HEK293T (cell line): ENCODE measurements at regions not wholly inside any gene's neighbourhood (a gene's known extent, or its start where the extent isn't known, plus 50 kb on each side); places are given as distances from the start of the nearest gene placed in this dataset.

Experiments used
- CTCF ChIA-PET: fragments of 350-600 bp; formaldehyde crosslinking; extraction: SDS; loops from one replicate; lab custom pipeline; 2021; ENCODE audit warnings: antibody characterized with exemption, inconsistent platforms; lab: Yijun Ruan, JAX
- POLR2A ChIA-PET: fragments of 350-600 bp; formaldehyde crosslinking; extraction: SDS; loops from one replicate; lab custom pipeline; 2020; ENCODE audit warnings: antibody characterized with exemption, inconsistent platforms; lab: Yijun Ruan, JAX
- DNase-seq: peaks from one replicate; pipeline ENCODE4 v3.0.0; 2012; ENCODE audit warnings: mixed read lengths; ENCODE audit errors: extremely low spot score
- ARNT ChIP-seq: fragments of 450-650 bp; IDR thresholded peaks from 2 replicates; pipeline ENCODE4 v1.6.1; 2017; ENCODE audit warnings: mild to moderate bottlenecking
- BHLHE40 ChIP-seq: fragments of 450-650 bp; IDR thresholded peaks from 2 replicates; pipeline ENCODE4 v1.6.1; 2016; ENCODE audit warnings: mild to moderate bottlenecking, moderate library complexity, borderline replicate concordance
- CTBP1 ChIP-seq: fragments of 450-650 bp; IDR thresholded peaks from 2 replicates; pipeline ENCODE4 v1.6.1; 2016; ENCODE audit warnings: borderline replicate concordance
- ELF4 ChIP-seq: fragments of 450-650 bp; IDR thresholded peaks from 2 replicates; pipeline ENCODE4 v1.6.1; 2017; ENCODE audit warnings: antibody characterized with exemption
- FOXA1 ChIP-seq: fragments of 450-650 bp; IDR thresholded peaks from 2 replicates; pipeline ENCODE4 v1.6.1; 2016; ENCODE audit warnings: mild to moderate bottlenecking
- FOXK2 ChIP-seq: fragments of 450-650 bp; IDR thresholded peaks from 2 replicates; pipeline ENCODE4 v1.6.1; 2016; ENCODE audit warnings: mild to moderate bottlenecking
- FOXM1 ChIP-seq: fragments of 450-650 bp; IDR thresholded peaks from 2 replicates; pipeline ENCODE4 v1.6.1; 2017; ENCODE audit warnings: mild to moderate bottlenecking, borderline replicate concordance
- HDGF ChIP-seq: fragments of 450-650 bp; IDR thresholded peaks from 2 replicates; pipeline ENCODE4 v1.6.1; 2017; ENCODE audit warnings: antibody characterized with exemption, borderline replicate concordance
- L3MBTL2 ChIP-seq: fragments of 450-650 bp; conservative IDR thresholded peaks from 2 replicates; pipeline ENCODE4 v1.6.1; 2016; ENCODE audit warnings: mild to moderate bottlenecking
- LEF1 ChIP-seq: fragments of 450-650 bp; IDR thresholded peaks from 2 replicates; pipeline ENCODE4 v1.6.1; 2017; ENCODE audit warnings: mild to moderate bottlenecking, borderline replicate concordance
- NFRKB ChIP-seq: fragments of 450-650 bp; IDR thresholded peaks from 2 replicates; pipeline ENCODE4 v1.6.1; 2016; ENCODE audit warnings: mild to moderate bottlenecking, moderate library complexity
- SP1 ChIP-seq: fragments of 450-650 bp; IDR thresholded peaks from 2 replicates; pipeline ENCODE4 v1.6.1; 2017
- SUZ12 ChIP-seq: fragments of 450-650 bp; IDR thresholded peaks from 2 replicates; pipeline ENCODE4 v1.6.1; 2016; ENCODE audit warnings: mild to moderate bottlenecking
- TARDBP ChIP-seq: fragments of 450-650 bp; IDR thresholded peaks from 2 replicates; pipeline ENCODE4 v1.6.1; 2016
- ZNF384 ChIP-seq: fragments of 450-650 bp; IDR thresholded peaks from 2 replicates; pipeline ENCODE4 v1.6.1; 2016
- TF ChIP-seq, protein P1 (sequence below): fragments of 450-650 bp; IDR thresholded peaks from 2 replicates; pipeline ENCODE4 v1.6.1; 2016

DNA sequence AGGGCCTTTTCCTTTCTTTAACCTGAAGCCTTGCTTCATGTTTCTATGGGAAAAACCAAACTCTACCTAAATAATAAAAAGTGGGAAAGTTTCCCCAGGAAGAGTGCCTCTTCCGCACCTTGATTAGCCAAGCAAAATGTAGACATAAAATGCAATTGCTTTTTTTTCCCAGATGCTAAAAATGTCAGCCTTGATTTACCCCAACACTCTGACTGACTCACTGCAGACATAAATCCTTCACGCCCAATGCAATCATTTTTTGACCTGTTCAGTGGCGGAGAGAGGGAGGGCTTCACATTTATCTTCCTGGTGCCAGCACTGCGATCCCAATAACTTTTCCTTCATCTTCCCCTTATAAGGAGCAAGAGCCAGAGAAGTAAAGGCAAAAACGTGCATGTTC, 261.5 kb downstream of the SEC16B start:
- CTCF ChIA-PET, result no interaction called here
- POLR2A ChIA-PET, result no interaction called here
- no peak for DNase-seq
- TF ChIP-seq LEF1 (no peak), BHLHE40 (no peak), FOXM1 (no peak), FOXK2 (no peak), L3MBTL2 (no peak), HDGF (no peak), ARNT (no peak), SP1 (no peak), FOXA1 (no peak), TARDBP (no peak), NFRKB (no peak), SUZ12 (no peak), ZNF384 (no peak), CTBP1 (no peak), ELF4 (no peak)
- TF ChIP-seq, protein P1, sequence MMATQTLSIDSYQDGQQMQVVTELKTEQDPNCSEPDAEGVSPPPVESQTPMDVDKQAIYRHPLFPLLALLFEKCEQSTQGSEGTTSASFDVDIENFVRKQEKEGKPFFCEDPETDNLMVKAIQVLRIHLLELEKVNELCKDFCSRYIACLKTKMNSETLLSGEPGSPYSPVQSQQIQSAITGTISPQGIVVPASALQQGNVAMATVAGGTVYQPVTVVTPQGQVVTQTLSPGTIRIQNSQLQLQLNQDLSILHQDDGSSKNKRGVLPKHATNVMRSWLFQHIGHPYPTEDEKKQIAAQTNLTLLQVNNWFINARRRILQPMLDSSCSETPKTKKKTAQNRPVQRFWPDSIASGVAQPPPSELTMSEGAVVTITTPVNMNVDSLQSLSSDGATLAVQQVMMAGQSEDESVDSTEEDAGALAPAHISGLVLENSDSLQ, result no peak

DNA sequence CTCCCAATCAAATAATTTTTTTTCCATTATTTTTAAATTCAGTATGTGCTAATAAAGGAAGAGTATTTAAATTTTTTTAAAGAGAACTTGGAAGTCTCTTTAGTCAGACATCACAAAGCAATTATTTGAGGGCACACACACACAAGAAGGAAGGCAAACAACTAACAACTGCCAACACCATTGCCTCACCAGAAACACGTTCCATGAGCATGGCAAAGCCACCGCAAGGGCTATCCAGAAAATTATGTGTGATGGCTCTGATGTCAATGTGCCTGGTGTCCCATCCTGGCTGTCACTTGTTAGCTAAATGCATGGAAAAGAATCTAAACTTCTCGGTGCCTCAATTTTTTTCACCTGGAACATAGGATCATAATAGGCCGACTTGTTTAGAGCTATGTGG, 262.9 kb downstream of the SEC16B start:
- DNase-seq, result no peak
- ChIA-PET POLR2A (no interaction called here), CTCF (no interaction called here)
- no peak for TF ChIP-seq ARNT
- TF ChIP-seq, protein P1, result no peak
- TF ChIP-seq FOXA1, result no peak
- TF ChIP-seq L3MBTL2, result no peak
- TF ChIP-seq BHLHE40, result no peak
- TF ChIP-seq LEF1, result no peak

GRCh38 chr1:177705839-177706238, 264.0 kb downstream of the SEC16B start:
- CTCF ChIA-PET, result no interaction called here
- no peak for DNase-seq
- POLR2A ChIA-PET, result no interaction called here
- TF ChIP-seq NFRKB (no peak), L3MBTL2 (no peak), ARNT (no peak), CTBP1 (no peak), HDGF (no peak), SUZ12 (no peak), BHLHE40 (no peak), TARDBP (no peak), ZNF384 (no peak), SP1 (no peak), FOXA1 (no peak), LEF1 (no peak), FOXK2 (no peak), FOXM1 (no peak), ELF4 (no peak)
- TF ChIP-seq, protein P1, result no peak

GRCh38 chr1:177703888-177704446, 265.9 kb downstream of the SEC16B start:
- TF ChIP-seq ELF4 (no peak), NFRKB (no peak)

GRCh38 chr1:177701654-177702353, 268.1 kb downstream of the SEC16B start:
- CTCF ChIA-PET, result no interaction called here
- POLR2A ChIA-PET, result no interaction called here
- DNase-seq, result no peak
- no peak for TF ChIP-seq HDGF
- no peak for TF ChIP-seq ELF4
- no peak for TF ChIP-seq SP1
- TF ChIP-seq, protein P1, result no peak
- no peak for TF ChIP-seq BHLHE40
- no peak for TF ChIP-seq CTBP1
- no peak for TF ChIP-seq LEF1
- TF ChIP-seq ZNF384, result no peak
- TF ChIP-seq L3MBTL2, result no peak
- no peak for TF ChIP-seq ARNT
- TF ChIP-seq SUZ12, result no peak
- TF ChIP-seq NFRKB, result no peak
- no peak for TF ChIP-seq FOXK2
- TF ChIP-seq TARDBP, result no peak
- no peak for TF ChIP-seq FOXA1
- no peak for TF ChIP-seq FOXM1

More at GRCh38 chr1:177703888-177704446, 265.9 kb downstream of the SEC16B start:
- POLR2A ChIA-PET, result no interaction called here
- DNase-seq, result no peak
- CTCF ChIA-PET, result no interaction called here

GRCh38 chr1:177700856-177701255, 269.0 kb downstream of the SEC16B start:
- CTCF ChIA-PET, result no interaction called here

More at GRCh38 chr1:177700856-177701255, 269.0 kb downstream of the SEC16B start:
- TF ChIP-seq FOXA1, result no peak
- POLR2A ChIA-PET, result no interaction called here
- DNase-seq, result no peak
